ENCODE measurements at regions not wholly inside any gene's neighbourhood (a gene's known extent, or its start where the extent isn't known, plus 50 kb on each side); places are given as distances from the start of the nearest gene placed in this dataset.

- ATAC-seq (ENCODE audit: insufficient number of reproducible peaks, low FRiP score, low read depth), result no peak
- Histone ChIP-seq H3K4me1 (ENCODE audit: control insufficient read depth in 1 of 2, low read depth in 2 of 2) (no peaks in the 10 kb centered on the region), H3K4me3 (no peak overlapping the region), H3K9me3 (no peaks in the 10 kb centered on the region), H3K27me3 (replicated peaks; ENCODE audit: insufficient read depth) (no peaks in the 10 kb centered on the region), H3K27ac (no peak overlapping the region), H3K36me3 (no peaks in the 10 kb centered on the region)
- TF ChIP-seq, protein P1, sequence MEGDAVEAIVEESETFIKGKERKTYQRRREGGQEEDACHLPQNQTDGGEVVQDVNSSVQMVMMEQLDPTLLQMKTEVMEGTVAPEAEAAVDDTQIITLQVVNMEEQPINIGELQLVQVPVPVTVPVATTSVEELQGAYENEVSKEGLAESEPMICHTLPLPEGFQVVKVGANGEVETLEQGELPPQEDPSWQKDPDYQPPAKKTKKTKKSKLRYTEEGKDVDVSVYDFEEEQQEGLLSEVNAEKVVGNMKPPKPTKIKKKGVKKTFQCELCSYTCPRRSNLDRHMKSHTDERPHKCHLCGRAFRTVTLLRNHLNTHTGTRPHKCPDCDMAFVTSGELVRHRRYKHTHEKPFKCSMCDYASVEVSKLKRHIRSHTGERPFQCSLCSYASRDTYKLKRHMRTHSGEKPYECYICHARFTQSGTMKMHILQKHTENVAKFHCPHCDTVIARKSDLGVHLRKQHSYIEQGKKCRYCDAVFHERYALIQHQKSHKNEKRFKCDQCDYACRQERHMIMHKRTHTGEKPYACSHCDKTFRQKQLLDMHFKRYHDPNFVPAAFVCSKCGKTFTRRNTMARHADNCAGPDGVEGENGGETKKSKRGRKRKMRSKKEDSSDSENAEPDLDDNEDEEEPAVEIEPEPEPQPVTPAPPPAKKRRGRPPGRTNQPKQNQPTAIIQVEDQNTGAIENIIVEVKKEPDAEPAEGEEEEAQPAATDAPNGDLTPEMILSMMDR (IDR thresholded peaks at IDR 0.05), result no peak
- no peak for DNase-seq (ENCODE audit: low spot score)
Observed at GRCh38 chr12:4047421-4047820, 174.2 kb upstream of the PARP11 start.

DNA sequence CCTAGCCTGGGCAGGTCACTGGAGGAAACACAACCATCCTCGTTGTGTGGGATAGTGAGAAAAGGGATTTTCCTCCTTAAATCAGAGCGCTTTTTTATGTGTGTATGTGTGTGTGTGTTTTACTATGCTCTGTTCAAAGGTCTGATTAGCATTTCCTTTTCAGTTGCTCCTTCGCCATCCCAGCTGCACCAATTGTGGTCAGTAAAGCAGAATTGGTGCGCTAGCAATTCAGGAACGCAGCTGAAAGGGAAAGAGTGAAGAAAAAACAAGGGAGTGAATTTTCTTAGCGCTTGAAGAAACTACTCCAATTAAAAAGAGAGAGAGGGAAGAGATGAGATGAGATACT, 173.3 kb upstream of the PARP11 start:
- H3K4me3 ChIP-seq, result no peak overlapping the region
- TF ChIP-seq, protein P1 (IDR thresholded peaks at IDR 0.05), result no peak
- H3K27me3 ChIP-seq (replicated peaks; ENCODE audit: insufficient read depth), result no peaks in the 10 kb centered on the region
- no peaks in the 10 kb centered on the region for H3K9me3 ChIP-seq
- H3K36me3 ChIP-seq, result no peaks in the 10 kb centered on the region
- no peak for DNase-seq (ENCODE audit: low spot score)
- no peak overlapping the region for H3K27ac ChIP-seq
- no peak for ATAC-seq (ENCODE audit: insufficient number of reproducible peaks, low FRiP score, low read depth)
- no peaks in the 10 kb centered on the region for H3K4me1 ChIP-seq (ENCODE audit: control insufficient read depth in 1 of 2, low read depth in 2 of 2)

DNA sequence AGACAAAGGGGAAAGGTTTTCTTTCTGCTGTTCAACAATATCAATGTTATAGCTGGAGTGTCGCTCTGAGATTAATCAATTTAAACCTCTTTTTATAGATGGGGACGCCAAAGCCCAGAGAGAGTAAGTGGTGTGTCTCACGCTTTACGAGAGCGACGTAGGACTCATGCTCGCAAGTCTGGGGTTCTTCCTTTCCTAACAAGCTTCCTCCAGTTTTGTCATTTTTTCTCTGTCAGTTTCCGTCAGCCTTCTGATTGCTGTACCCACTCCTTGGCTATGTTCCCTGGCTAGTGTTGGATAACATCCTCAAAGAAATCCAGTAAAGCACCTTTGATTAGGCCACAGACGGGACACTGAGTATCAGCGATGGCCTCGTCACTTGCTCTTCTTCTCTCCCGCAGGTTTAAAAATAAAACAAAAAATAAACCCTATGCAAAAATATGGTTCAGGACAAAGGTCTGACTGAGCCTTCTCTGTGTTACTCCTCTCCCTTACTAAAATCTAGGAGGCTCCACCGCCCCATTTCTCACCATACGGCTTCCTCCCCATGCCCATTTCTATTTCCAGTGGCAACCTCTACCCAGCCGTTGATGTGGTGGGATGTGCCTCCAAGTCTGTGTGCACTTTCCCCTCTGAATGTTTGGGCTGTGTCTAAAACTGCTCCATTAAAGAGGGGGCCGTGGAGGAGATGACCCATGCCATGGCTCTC, 172.7 kb upstream of the PARP11 start:
- Histone ChIP-seq H3K27me3 (replicated peaks; ENCODE audit: insufficient read depth) (no peaks in the 10 kb centered on the region), H3K36me3 (no peaks in the 10 kb centered on the region), H3K4me1 (ENCODE audit: control insufficient read depth in 1 of 2, low read depth in 2 of 2) (no peaks in the 10 kb centered on the region), H3K27ac (no peak overlapping the region), H3K4me3 (no peak overlapping the region), H3K9me3 (no peaks in the 10 kb centered on the region)
- no peak for DNase-seq (ENCODE audit: low spot score)
- ATAC-seq (ENCODE audit: insufficient number of reproducible peaks, low FRiP score, low read depth), result no peak
- TF ChIP-seq, protein P1 (IDR thresholded peaks at IDR 0.05), result no peak

DNA sequence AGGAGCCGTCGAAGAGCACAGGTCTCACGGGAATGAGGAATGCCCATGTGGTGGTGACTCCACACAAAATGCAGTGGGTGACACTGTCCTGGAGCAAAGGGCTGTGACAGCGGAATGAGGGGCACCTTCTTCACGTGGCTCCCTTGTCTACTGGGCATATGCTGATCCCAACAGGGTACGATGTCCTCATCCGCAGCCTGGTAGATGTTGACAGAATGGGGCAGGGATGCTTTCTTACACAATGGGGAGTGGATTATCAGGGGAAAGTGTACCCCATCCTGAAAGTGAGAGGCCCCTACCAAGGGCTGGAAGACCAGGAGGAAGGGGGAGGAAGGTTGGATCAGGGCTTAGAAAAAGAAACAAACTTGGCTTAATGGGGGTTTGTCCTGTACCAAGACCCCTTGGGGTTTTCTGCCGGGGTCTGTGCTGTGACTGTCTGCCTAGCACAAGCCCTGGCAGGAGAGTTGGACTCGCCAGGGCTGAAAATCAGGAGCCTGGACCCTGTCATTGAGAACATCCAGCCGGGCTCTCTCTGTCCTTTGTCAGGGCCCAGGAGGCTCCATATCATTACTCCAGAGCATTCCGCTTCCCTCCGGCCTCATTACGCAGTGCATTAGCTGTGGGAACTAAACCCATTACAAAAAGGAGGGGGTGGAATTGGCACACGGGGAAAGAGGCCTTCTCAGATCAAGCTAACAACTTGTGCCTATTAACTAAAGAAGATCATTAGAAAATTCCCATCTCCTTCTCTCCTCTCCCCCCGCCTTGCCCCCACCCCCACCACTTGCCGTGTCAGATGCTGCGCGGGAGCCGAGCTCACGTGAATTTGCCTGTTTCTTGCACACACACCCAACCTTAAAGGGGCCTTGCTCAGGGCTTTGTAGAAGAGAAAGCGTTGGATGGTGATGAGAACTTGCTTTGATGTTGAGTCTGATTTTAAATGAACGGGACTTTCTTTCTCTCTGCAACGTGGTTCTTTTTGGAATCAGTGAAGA, 171.8 kb upstream of the PARP11 start:
- no peaks in the 10 kb centered on the region for H3K9me3 ChIP-seq
- H3K27me3 ChIP-seq (replicated peaks; ENCODE audit: insufficient read depth), result no peaks in the 10 kb centered on the region
- no peaks in the 10 kb centered on the region for H3K36me3 ChIP-seq
- no peak for DNase-seq (ENCODE audit: low spot score)
- H3K27ac ChIP-seq, result no peak overlapping the region
- TF ChIP-seq, protein P1 (IDR thresholded peaks at IDR 0.05), result no peak
- no peak overlapping the region for H3K4me3 ChIP-seq
- H3K4me1 ChIP-seq (ENCODE audit: control insufficient read depth in 1 of 2, low read depth in 2 of 2), result no peaks in the 10 kb centered on the region
- no peak for ATAC-seq (ENCODE audit: insufficient number of reproducible peaks, low FRiP score, low read depth)

- H3K4me3 ChIP-seq, result no peak overlapping the region
- H3K36me3 ChIP-seq, result no peaks in the 10 kb centered on the region
- no peaks in the 10 kb centered on the region for H3K27me3 ChIP-seq (replicated peaks; ENCODE audit: insufficient read depth)
- TF ChIP-seq, protein P1 (IDR thresholded peaks at IDR 0.05), result no peak
- H3K27ac ChIP-seq, result no peak overlapping the region
- ATAC-seq (ENCODE audit: insufficient number of reproducible peaks, low FRiP score, low read depth), result no peak
- no peaks in the 10 kb centered on the region for H3K9me3 ChIP-seq
- DNase-seq (ENCODE audit: low spot score), result no peak
- no peaks in the 10 kb centered on the region for H3K4me1 ChIP-seq (ENCODE audit: control insufficient read depth in 1 of 2, low read depth in 2 of 2)
Observed at GRCh38 chr12:4044101-4044500, 170.9 kb upstream of the PARP11 start.
